ENCODE measurements at regions not wholly inside any gene's neighbourhood (a gene's known extent, or its start where the extent isn't known, plus 50 kb on each side); places are given as distances from the start of the nearest gene placed in this dataset.

- Histone ChIP-seq H3K4me1 (no peaks in the 10 kb centered on the region), H3K27ac (no peak overlapping the region), H3K4me3 (no peak overlapping the region), H3K27me3 (no peaks in the 10 kb centered on the region), H3K9me3 (peaks cover 6 to 37% (median 21%) of the 10 kb centered on the region in 4 donors), H3K36me3 (no peaks in the 10 kb centered on the region)
- TF ChIP-seq POLR2A (IDR thresholded peaks at IDR 0.05) (no peak), EP300 (IDR thresholded peaks at IDR 0.05) (no peak), CTCF (IDR thresholded peaks at IDR 0.05) (no peak), POLR2AphosphoS5 (IDR thresholded peaks at IDR 0.05) (no peak)
- intact Hi-C loops (cut with DNase I; ENCODE audit: low total_unique reads) = no loop called here
- WGBS, 5 donors = 84 to 93% (median 88%) methylated on average over 19 of the region's 19 CpGs
- no peak for DNase-seq
Observed at GRCh38 chr17:22453181-22453580, 760.9 kb downstream of the KCNJ18 start.

GRCh38 chr17:22454070-22454999 is 762.0 kb downstream of the KCNJ18 start:
- no peaks in the 10 kb centered on the region for H3K4me1 ChIP-seq
- no peak overlapping the region for H3K27ac ChIP-seq
- 72 to 76% (median 72%) methylated on average over 53 to 82 of the region's 82 CpGs for WGBS, 5 donors
- peaks cover 6 to 48% (median 28%) of the 10 kb centered on the region in 4 donors for H3K9me3 ChIP-seq
- H3K36me3 ChIP-seq = no peaks in the 10 kb centered on the region
- no peak overlapping the region for H3K4me3 ChIP-seq
- no peaks in the 10 kb centered on the region for H3K27me3 ChIP-seq
- intact Hi-C loops (cut with DNase I; ENCODE audit: low total_unique reads) = no loop called here
- DNase-seq = no peak
- TF ChIP-seq POLR2AphosphoS5 (IDR thresholded peaks at IDR 0.05) (no peak), EP300 (IDR thresholded peaks at IDR 0.05) (no peak), POLR2A (IDR thresholded peaks at IDR 0.05) (no peak), CTCF (IDR thresholded peaks at IDR 0.05) (no peak)

GRCh38 chr17:22459331-22459952 is 767.1 kb downstream of the KCNJ18 start:
- Histone ChIP-seq H3K27me3 (peaks cover 0 to 5% (median 0%) of the 10 kb centered on the region in 3 donors), H3K27ac (no peak overlapping the region), H3K4me3 (no peak overlapping the region), H3K36me3 (no peaks in the 10 kb centered on the region), H3K9me3 (peaks cover 0 to 58% (median 38%) of the 10 kb centered on the region in 4 donors), H3K4me1 (no peaks in the 10 kb centered on the region)
- no peak for DNase-seq
- 72 to 87% (median 81%) methylated on average over 9 to 12 of the region's 12 CpGs for WGBS, 5 donors
- TF ChIP-seq POLR2A (IDR thresholded peaks at IDR 0.05) = no peak
- intact Hi-C loops (cut with DNase I; ENCODE audit: low total_unique reads) = no loop called here

- TF ChIP-seq POLR2A (IDR thresholded peaks at IDR 0.05) (no peak), CTCF (IDR thresholded peaks at IDR 0.05) (no peak), POLR2AphosphoS5 (IDR thresholded peaks at IDR 0.05) (no peak), EP300 (IDR thresholded peaks at IDR 0.05) (no peak)
- peaks cover 0 to 5% (median 0%) of the 10 kb centered on the region in 3 donors for H3K27me3 ChIP-seq
- H3K36me3 ChIP-seq = no peaks in the 10 kb centered on the region
- no peak for DNase-seq
- no peak overlapping the region for H3K27ac ChIP-seq
- H3K4me1 ChIP-seq = no peaks in the 10 kb centered on the region
- WGBS, 5 donors = 40 to 86% (median 81%) methylated on average over 1 to 15 of the region's 15 CpGs
- H3K9me3 ChIP-seq = peaks cover 0 to 53% (median 33%) of the 10 kb centered on the region in 4 donors
- intact Hi-C loops (cut with DNase I; ENCODE audit: low total_unique reads) = no loop called here
- H3K4me3 ChIP-seq = no peak overlapping the region
Observed at GRCh38 chr17:22459953-22460350, 767.6 kb downstream of the KCNJ18 start.
